ENCODE measurements at regions not wholly inside any gene's neighbourhood (a gene's known extent, or its start where the extent isn't known, plus 50 kb on each side); places are given as distances from the start of the nearest gene placed in this dataset.

DNA sequence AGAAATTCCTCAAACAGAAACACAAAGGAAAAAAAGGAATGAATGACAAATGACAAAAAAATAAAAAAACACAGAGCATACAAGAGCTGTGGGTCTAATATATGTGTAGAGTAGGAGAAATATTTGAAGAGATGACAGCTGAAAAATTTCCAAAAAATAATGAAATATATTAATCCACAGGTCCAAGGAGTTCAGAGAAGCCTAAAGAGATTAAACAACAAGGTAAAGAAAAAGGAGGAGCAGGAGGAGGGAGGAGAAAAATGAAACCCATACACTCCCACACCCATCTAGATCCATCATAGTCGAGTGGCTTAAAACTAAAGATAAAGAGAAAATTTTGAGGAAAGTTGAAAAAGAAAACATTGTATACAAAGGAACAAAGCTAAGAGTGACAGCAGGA lies 182.4 kb upstream of the MAP3K1 start:
- Histone ChIP-seq H3K4me1 (ENCODE audit: control insufficient read depth in 1 of 2, insufficient read depth in 2 of 2, low read depth in 1 of 2, low read length in 1 of 2) (peaks cover 7 to 8% of the 10 kb centered on the region in 2 experiments; a peak in 3 of 4 replicates), H3K27ac (ENCODE audit: low read depth in 2 of 2, low read length in 1 of 2) (no peak overlapping the region), H3K79me2 (ENCODE audit: insufficient read depth) (no peaks in the 10 kb centered on the region), H3K9me3 (no peaks in the 10 kb centered on the region), H2AFZ (ENCODE audit: low read depth) (no peak overlapping the region), H3K36me3 (replicated peaks in 1 of 2; ENCODE audit: control insufficient read depth in 1 of 2, insufficient read depth in 2 of 2, low read length in 1 of 2) (no peaks in the 10 kb centered on the region), H3K9ac (no peak overlapping the region), H4K20me1 (ENCODE audit: insufficient read depth) (no peaks in the 10 kb centered on the region), H3K4me2 (no peak overlapping the region), H3F3A (replicated peaks; ENCODE audit: insufficient read depth) (no peaks in the 10 kb centered on the region), H3K27me3 (ENCODE audit: insufficient read depth) (no peaks in the 10 kb centered on the region), H3K4me3 (ENCODE audit: low read depth in 2 of 2, low read length in 1 of 2) (no peak overlapping the region), H3K9me2 (no peaks in the 10 kb centered on the region)
- POLR2A ChIA-PET, result no interaction called here
- CTCF ChIA-PET, result interaction anchor here (0.8 kb wide), 1 partner anchor 10 kb away, joined by 3 read pairs; no protein-coding TSS in a partner anchor
- no peak for TF ChIP-seq EZH2phosphoT487 (IDR thresholded peaks at IDR 0.05; ENCODE audit: borderline replicate concordance, low read depth)
- no peak for TF ChIP-seq YY1 (IDR thresholded peaks at IDR 0.05; ENCODE audit: low read depth)
- TF ChIP-seq RCOR1 (IDR thresholded peaks at IDR 0.05; ENCODE audit: low read length), result no peak
- no peak for TF ChIP-seq TEAD4 (IDR thresholded peaks at IDR 0.05; ENCODE audit: borderline replicate concordance, insufficient read depth)
- no peak for TF ChIP-seq MXI1 (IDR thresholded peaks at IDR 0.05; ENCODE audit: low read depth, low read length)
- TF ChIP-seq RAD21 (IDR thresholded peaks at IDR 0.05; ENCODE audit: low read length), result no peak
- TF ChIP-seq, protein P1, sequence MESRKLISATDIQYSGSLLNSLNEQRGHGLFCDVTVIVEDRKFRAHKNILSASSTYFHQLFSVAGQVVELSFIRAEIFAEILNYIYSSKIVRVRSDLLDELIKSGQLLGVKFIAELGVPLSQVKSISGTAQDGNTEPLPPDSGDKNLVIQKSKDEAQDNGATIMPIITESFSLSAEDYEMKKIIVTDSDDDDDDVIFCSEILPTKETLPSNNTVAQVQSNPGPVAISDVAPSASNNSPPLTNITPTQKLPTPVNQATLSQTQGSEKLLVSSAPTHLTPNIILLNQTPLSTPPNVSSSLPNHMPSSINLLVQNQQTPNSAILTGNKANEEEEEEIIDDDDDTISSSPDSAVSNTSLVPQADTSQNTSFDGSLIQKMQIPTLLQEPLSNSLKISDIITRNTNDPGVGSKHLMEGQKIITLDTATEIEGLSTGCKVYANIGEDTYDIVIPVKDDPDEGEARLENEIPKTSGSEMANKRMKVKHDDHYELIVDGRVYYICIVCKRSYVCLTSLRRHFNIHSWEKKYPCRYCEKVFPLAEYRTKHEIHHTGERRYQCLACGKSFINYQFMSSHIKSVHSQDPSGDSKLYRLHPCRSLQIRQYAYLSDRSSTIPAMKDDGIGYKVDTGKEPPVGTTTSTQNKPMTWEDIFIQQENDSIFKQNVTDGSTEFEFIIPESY (IDR thresholded peaks at IDR 0.05; ENCODE audit: borderline replicate concordance, low read depth), result no peak
- no peak for TF ChIP-seq GABPA (IDR thresholded peaks at IDR 0.05; ENCODE audit: low read depth)
- TF ChIP-seq NFIC (IDR thresholded peaks at IDR 0.05; ENCODE audit: borderline replicate concordance), result no peak
- WGBS (ENCODE audit: low lambda C conversion rate), result 58% methylated on average over 1 of the region's 1 CpG
- DNase-seq, result no peak

DNA sequence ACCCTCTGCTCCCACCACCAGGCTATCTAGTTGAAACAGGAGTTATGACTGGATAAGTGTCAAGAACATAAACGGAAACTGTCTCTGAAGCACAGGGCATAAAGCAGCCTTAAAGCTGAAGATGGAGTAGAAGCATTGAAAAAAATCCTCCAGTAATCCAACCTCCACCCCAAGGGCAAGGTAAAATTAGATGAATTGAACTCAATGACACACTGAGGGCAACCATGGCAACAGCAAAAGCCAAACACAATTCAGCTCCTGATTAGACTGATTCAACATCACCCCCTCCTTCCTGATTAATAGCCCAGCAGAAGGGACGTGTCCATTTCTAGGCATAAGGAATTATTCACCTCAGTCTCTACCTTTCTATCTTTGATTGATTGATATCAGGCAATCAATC lies 183.2 kb upstream of the MAP3K1 start:
- ChIA-PET POLR2A (no interaction called here), CTCF (no interaction called here)
- 78% methylated on average over 2 of the region's 2 CpGs for WGBS (ENCODE audit: low lambda C conversion rate)
- Histone ChIP-seq H3K27me3 (ENCODE audit: insufficient read depth) (no peaks in the 10 kb centered on the region), H2AFZ (ENCODE audit: low read depth) (no peak overlapping the region), H4K20me1 (ENCODE audit: insufficient read depth) (no peaks in the 10 kb centered on the region), H3K4me2 (no peak overlapping the region), H3K4me1 (ENCODE audit: control insufficient read depth in 1 of 2, insufficient read depth in 2 of 2, low read depth in 1 of 2, low read length in 1 of 2) (peaks cover 1% of the 10 kb centered on the region in 2 experiments; a peak in 3 of 4 replicates), H3F3A (replicated peaks; ENCODE audit: insufficient read depth) (no peaks in the 10 kb centered on the region), H3K79me2 (ENCODE audit: insufficient read depth) (no peaks in the 10 kb centered on the region), H3K9me2 (no peaks in the 10 kb centered on the region), H3K4me3 (ENCODE audit: low read depth in 2 of 2, low read length in 1 of 2) (no peak overlapping the region), H3K9ac (no peak overlapping the region), H3K27ac (ENCODE audit: low read depth in 2 of 2, low read length in 1 of 2) (no peak overlapping the region), H3K36me3 (replicated peaks in 1 of 2; ENCODE audit: control insufficient read depth in 1 of 2, insufficient read depth in 2 of 2, low read length in 1 of 2) (no peaks in the 10 kb centered on the region), H3K9me3 (no peaks in the 10 kb centered on the region)
- TF ChIP-seq, protein P2, sequence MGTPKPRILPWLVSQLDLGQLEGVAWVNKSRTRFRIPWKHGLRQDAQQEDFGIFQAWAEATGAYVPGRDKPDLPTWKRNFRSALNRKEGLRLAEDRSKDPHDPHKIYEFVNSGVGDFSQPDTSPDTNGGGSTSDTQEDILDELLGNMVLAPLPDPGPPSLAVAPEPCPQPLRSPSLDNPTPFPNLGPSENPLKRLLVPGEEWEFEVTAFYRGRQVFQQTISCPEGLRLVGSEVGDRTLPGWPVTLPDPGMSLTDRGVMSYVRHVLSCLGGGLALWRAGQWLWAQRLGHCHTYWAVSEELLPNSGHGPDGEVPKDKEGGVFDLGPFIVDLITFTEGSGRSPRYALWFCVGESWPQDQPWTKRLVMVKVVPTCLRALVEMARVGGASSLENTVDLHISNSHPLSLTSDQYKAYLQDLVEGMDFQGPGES (IDR thresholded peaks at IDR 0.05; ENCODE audit: low read depth, low read length), result no peak
- TF ChIP-seq, protein P3, sequence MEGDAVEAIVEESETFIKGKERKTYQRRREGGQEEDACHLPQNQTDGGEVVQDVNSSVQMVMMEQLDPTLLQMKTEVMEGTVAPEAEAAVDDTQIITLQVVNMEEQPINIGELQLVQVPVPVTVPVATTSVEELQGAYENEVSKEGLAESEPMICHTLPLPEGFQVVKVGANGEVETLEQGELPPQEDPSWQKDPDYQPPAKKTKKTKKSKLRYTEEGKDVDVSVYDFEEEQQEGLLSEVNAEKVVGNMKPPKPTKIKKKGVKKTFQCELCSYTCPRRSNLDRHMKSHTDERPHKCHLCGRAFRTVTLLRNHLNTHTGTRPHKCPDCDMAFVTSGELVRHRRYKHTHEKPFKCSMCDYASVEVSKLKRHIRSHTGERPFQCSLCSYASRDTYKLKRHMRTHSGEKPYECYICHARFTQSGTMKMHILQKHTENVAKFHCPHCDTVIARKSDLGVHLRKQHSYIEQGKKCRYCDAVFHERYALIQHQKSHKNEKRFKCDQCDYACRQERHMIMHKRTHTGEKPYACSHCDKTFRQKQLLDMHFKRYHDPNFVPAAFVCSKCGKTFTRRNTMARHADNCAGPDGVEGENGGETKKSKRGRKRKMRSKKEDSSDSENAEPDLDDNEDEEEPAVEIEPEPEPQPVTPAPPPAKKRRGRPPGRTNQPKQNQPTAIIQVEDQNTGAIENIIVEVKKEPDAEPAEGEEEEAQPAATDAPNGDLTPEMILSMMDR (IDR thresholded peaks at IDR 0.05), result no peak
- no peak for TF ChIP-seq POLR2AphosphoS5 (IDR thresholded peaks at IDR 0.05; ENCODE audit: low read depth, low read length)
- no peak for TF ChIP-seq FOXJ3 (CRISPR knock-in tag; IDR thresholded peaks at IDR 0.05)
- no peak for TF ChIP-seq SMC3 (IDR thresholded peaks at IDR 0.05; ENCODE audit: low read depth, low read length)
- no peak for TF ChIP-seq RCOR1 (IDR thresholded peaks at IDR 0.05; ENCODE audit: low read length)
- no peak for TF ChIP-seq GABPA (IDR thresholded peaks at IDR 0.05; ENCODE audit: low read depth)
- TF ChIP-seq, protein P4, sequence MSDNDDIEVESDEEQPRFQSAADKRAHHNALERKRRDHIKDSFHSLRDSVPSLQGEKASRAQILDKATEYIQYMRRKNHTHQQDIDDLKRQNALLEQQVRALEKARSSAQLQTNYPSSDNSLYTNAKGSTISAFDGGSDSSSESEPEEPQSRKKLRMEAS (IDR thresholded peaks at IDR 0.05; ENCODE audit: low read depth), result no peak
- TF ChIP-seq NRF1 (IDR thresholded peaks at IDR 0.05; ENCODE audit: low read depth, low read length), result no peak
- TF ChIP-seq, protein P5, sequence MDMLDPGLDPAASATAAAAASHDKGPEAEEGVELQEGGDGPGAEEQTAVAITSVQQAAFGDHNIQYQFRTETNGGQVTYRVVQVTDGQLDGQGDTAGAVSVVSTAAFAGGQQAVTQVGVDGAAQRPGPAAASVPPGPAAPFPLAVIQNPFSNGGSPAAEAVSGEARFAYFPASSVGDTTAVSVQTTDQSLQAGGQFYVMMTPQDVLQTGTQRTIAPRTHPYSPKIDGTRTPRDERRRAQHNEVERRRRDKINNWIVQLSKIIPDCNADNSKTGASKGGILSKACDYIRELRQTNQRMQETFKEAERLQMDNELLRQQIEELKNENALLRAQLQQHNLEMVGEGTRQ (IDR thresholded peaks at IDR 0.05; ENCODE audit: borderline replicate concordance, low read depth, low read length), result no peak
- no peak for TF ChIP-seq RXRA (IDR thresholded peaks at IDR 0.05; ENCODE audit: borderline replicate concordance, low read depth)
- TF ChIP-seq NFIC (IDR thresholded peaks at IDR 0.05; ENCODE audit: borderline replicate concordance), result no peak
- no peak for TF ChIP-seq EZH2phosphoT487 (IDR thresholded peaks at IDR 0.05; ENCODE audit: borderline replicate concordance, low read depth)
- TF ChIP-seq, protein P6, sequence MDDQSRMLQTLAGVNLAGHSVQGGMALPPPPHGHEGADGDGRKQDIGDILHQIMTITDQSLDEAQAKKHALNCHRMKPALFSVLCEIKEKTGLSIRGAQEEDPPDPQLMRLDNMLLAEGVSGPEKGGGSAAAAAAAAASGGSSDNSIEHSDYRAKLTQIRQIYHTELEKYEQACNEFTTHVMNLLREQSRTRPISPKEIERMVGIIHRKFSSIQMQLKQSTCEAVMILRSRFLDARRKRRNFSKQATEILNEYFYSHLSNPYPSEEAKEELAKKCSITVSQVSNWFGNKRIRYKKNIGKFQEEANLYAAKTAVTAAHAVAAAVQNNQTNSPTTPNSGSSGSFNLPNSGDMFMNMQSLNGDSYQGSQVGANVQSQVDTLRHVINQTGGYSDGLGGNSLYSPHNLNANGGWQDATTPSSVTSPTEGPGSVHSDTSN (IDR thresholded peaks at IDR 0.05), result no peak
- TF ChIP-seq, protein P7, sequence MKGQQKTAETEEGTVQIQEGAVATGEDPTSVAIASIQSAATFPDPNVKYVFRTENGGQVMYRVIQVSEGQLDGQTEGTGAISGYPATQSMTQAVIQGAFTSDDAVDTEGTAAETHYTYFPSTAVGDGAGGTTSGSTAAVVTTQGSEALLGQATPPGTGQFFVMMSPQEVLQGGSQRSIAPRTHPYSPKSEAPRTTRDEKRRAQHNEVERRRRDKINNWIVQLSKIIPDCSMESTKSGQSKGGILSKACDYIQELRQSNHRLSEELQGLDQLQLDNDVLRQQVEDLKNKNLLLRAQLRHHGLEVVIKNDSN (IDR thresholded peaks at IDR 0.05; ENCODE audit: borderline replicate concordance, low read depth), result no peak
- DNase-seq, result no peak
